ENCODE measurements at regions not wholly inside any gene's neighbourhood (a gene's known extent, or its start where the extent isn't known, plus 50 kb on each side); places are given as distances from the start of the nearest gene placed in this dataset.

GRCh38 chr18:1394966-1395365 lies 490.3 kb downstream of the ADCYAP1 start:
- TF ChIP-seq CTCF (conservative IDR thresholded peaks at IDR 0.05; ENCODE audit: low read depth): no peak
- ChIA-PET CTCF (no interaction called here), POLR2A (ENCODE audit: low non-redundant PET) (no interaction called here)
- H3K27ac ChIP-seq: no peak overlapping the region
- no peak for DNase-seq (ENCODE audit: low spot score)

GRCh38 chr18:1408376-1408775 lies 503.7 kb downstream of the ADCYAP1 start:
- no peak for TF ChIP-seq CTCF (conservative IDR thresholded peaks at IDR 0.05; ENCODE audit: low read depth)

GRCh38 chr18:1412655-1413322 lies 508.1 kb downstream of the ADCYAP1 start:
- no peak overlapping the region for H3K27ac ChIP-seq
- CTCF ChIA-PET: no interaction called here
- DNase-seq (ENCODE audit: low spot score): no peak
- POLR2A ChIA-PET (ENCODE audit: low non-redundant PET): no interaction called here
- TF ChIP-seq CTCF (conservative IDR thresholded peaks at IDR 0.05; ENCODE audit: low read depth): no peak

More at GRCh38 chr18:1408376-1408775, 503.7 kb downstream of the ADCYAP1 start:
- no peak for DNase-seq (ENCODE audit: low spot score)
- ChIA-PET POLR2A (ENCODE audit: low non-redundant PET) (no interaction called here), CTCF (no interaction called here)
- no peak overlapping the region for H3K27ac ChIP-seq

GRCh38 chr18:1413323-1413675 lies 508.6 kb downstream of the ADCYAP1 start:
- CTCF ChIA-PET: no interaction called here

GRCh38 chr18:1416074-1416473 lies 511.4 kb downstream of the ADCYAP1 start:
- no peak for TF ChIP-seq CTCF (conservative IDR thresholded peaks at IDR 0.05; ENCODE audit: low read depth)
- POLR2A ChIA-PET (ENCODE audit: low non-redundant PET): no interaction called here
- H3K27ac ChIP-seq: no peak overlapping the region
- CTCF ChIA-PET: no interaction called here
- DNase-seq (ENCODE audit: low spot score): no peak

More at GRCh38 chr18:1413323-1413675, 508.6 kb downstream of the ADCYAP1 start:
- no peak for DNase-seq (ENCODE audit: low spot score)
- no peak overlapping the region for H3K27ac ChIP-seq
- TF ChIP-seq CTCF (conservative IDR thresholded peaks at IDR 0.05; ENCODE audit: low read depth): no peak
- POLR2A ChIA-PET (ENCODE audit: low non-redundant PET): no interaction called here

GRCh38 chr18:1421502-1421901 lies 516.8 kb downstream of the ADCYAP1 start:
- ChIA-PET CTCF (no interaction called here), POLR2A (ENCODE audit: low non-redundant PET) (no interaction called here)
- TF ChIP-seq CTCF (conservative IDR thresholded peaks at IDR 0.05; ENCODE audit: low read depth): no peak
- no peak for DNase-seq (ENCODE audit: low spot score)
- H3K27ac ChIP-seq: no peak overlapping the region
